GM21825 (cell line): ENCODE measurements at regions not wholly inside any gene's neighbourhood (a gene's known extent, or its start where the extent isn't known, plus 50 kb on each side); places are given as distances from the start of the nearest gene placed in this dataset.

Experiments
- ATAC-seq: cut with Tn5 transposase; IDR thresholded peaks from one replicate; pipeline ENCODE4 v1.9.1; 2021; ENCODE audit warnings: mild to moderate bottlenecking, moderate library complexity; ENCODE audit not compliant: unreplicated experiment

- ATAC-seq, result no peak
Measured at GRCh38 chr14:86505808-86506207, 975.9 kb downstream of the FLRT2 start.

GRCh38 chr14:86501611-86502010 lies 971.7 kb downstream of the FLRT2 start:
- ATAC-seq, result no peak

GRCh38 chr14:86491743-86492142 lies 961.8 kb downstream of the FLRT2 start:
- ATAC-seq, result no peak

DNA sequence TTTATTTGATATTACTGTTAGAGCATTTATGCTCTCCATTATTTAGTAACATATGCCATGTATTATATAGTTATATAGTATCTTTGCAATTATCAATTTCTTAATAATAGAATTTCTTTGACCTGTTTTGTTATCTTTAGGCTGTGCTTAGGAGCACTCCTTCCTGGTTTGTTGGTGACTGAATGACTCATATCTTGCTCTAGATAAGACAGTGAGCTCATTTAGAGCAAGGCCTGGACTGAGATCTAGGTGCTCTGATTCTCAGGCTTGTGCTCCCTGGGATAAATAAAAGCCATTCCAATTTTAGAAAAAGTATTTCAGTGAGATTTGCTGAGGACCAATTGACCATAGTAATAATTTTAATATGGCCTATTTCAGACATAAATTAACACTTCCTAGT lies 951.2 kb downstream of the FLRT2 start:
- no peak for ATAC-seq

GRCh38 chr14:86464341-86464740 lies 934.4 kb downstream of the FLRT2 start:
- ATAC-seq, result no peak

DNA sequence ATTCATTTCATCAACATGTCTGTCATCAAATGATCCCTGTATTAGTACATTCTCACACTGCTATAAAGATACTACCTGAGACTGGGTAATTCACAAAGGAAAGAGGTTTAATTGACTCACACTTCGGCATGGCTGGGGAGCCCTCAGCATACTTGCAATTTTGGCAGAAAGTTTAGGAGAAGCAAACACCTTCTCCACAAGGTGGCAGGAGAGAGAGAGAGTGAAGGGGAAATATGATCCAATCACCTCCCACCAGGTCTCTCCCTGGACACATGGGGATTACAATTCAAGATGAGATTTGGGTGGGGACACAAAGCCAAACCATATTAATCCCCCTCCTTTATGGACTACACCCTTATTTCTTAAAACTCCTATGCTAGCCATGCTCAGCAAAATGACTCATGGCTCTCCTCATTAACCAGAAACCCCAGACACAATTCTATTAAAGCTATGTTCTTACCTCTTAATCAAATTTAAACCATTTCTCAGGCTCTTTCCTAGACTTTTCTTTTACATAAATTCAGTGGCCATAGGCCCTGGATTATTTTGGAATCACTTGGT lies 932.3 kb downstream of the FLRT2 start:
- no peak for ATAC-seq

- ATAC-seq, result no peak
Measured at GRCh38 chr14:86457481-86458135, 927.7 kb downstream of the FLRT2 start.

DNA sequence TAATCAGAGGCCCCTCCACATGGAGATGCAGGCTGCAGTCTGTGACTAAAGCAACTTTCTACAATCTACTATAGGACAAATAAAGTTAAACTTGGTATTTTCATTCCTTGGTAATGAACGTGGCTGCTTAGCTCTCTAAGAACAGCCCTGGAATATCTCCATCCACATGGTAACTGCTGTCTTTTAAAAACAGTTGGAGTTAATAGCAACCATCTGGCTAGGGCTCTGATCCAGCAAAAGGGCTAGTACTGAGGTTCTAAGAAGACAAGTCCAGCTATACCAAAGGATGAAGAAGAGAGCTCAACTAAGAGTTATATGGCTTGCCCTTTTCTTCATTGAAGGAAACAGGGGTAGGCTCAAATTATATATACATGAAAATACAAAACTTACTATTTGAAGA lies 920.1 kb downstream of the FLRT2 start:
- no peak for ATAC-seq

GRCh38 chr14:86442135-86442534 lies 912.2 kb downstream of the FLRT2 start:
- ATAC-seq, result no peak

DNA sequence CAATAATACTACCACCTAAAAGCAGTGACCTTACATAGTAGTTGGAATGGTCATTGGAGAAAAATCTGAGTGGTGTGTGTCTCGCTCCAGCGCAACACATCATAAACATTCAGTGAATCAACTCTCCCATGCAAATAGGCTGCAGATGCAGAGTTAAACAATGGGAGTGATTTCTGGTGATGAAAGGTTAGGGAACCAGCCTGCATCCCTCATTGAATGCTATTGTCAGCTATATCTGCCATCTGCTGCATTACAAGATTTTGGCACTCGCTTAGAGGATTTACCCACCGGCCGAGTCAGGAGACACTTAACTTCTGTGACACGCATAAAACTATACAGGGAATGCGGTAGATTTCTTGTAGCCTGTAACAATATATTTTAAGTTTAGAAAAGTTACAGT lies 900.9 kb downstream of the FLRT2 start:
- ATAC-seq, result no peak

DNA sequence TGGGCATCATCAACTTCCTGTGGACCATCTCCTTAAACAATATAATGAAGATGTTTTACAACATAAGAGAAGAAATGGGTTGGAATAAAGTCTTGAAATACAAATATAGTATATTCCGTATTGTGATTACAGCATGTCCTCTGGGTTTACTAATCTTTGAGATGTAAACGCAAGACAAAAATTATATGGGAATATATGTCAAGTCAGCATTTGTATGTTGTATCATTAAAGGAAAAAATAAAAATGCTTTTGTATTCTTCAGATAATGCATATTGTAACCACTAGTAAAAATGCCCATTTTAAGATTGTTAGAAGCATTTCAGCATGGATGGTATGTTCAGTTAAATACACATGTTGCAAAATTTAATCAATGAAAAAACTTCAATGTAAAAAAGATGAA lies 893.3 kb downstream of the FLRT2 start:
- ATAC-seq, result no peak

GRCh38 chr14:86420131-86420530 lies 890.2 kb downstream of the FLRT2 start:
- no peak for ATAC-seq

DNA sequence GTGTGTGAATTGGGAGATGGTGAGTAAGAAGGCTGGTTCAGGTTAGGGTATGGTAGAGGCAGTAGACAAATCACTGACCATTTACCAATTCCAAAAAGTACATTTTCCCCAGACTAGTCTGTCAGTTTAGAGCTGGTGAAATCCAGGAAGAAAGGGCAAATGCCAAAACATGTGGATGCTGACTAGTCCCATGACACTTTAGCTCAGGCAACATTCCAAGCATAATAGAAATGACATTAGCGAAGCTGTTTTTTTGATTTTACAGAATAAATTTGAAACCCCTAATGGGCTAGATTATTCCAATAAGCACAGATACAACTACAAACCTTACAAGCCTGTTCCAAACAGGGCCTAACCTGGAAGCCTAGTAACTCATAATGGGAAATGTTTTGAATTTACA lies 884.2 kb downstream of the FLRT2 start:
- ATAC-seq, result no peak

GRCh38 chr14:86404989-86405649 lies 875.2 kb downstream of the FLRT2 start:
- ATAC-seq, result no peak

DNA sequence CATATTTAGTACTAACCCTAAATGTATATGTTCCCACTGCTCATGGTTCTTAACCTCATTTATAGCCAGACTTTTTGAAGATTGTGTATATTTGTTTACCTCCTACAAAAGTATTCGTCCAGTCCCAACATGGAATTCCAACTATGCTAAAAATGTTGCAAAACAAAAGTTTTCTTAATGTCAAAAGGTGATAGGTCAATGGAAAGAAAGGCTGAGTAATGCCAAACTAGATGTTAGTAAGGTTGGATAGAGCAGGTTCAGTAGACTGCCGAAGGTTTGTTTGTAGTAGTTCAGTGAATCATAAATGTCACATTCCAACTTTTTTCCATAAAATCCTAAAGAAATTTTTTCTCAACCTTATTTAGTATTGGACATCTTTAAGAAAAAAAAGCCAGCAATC lies 874.5 kb downstream of the FLRT2 start:
- ATAC-seq, result no peak

- ATAC-seq, result no peak
Measured at GRCh38 chr14:86402545-86402944, 872.6 kb downstream of the FLRT2 start.

- no peak for ATAC-seq
Measured at GRCh38 chr14:86391085-86391484, 861.1 kb downstream of the FLRT2 start.

DNA sequence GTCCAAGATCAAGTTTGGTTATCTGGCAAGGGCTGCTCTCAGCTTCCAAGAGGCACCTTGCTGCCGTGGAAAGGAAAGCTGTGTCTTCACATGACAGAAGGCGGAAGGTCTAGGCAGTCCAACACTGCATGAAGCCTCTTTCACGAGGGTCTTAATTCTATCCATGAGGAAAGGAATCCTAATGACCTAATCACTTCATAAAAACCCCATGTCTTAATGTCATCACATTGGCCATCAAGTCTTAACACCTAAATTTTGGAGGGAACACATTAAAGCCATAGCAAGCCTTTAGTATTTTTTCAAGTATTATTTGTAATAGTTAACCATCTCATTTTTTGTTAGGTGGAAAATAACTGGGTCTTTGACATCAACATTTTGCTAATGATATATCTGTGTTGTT lies 858.3 kb downstream of the FLRT2 start:
- no peak for ATAC-seq

DNA sequence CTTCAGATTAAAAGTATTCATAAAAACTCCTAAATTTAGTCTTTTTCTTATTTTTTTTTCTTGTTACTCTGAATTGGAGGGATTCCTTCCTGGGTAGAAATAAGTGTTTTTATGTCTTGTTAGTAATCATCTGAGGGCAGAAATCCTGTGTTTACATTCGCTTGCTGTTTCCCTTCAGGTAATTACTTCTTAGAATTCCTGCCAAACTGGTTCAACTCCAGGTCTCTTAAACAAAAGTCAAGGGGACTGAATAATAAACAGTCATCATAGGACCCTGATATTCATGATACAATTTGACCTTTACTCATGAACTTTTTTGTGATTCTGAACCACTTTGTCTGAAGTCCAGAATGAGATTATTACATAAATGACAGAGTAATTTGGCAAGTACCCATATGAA lies 843.9 kb downstream of the FLRT2 start:
- no peak for ATAC-seq

DNA sequence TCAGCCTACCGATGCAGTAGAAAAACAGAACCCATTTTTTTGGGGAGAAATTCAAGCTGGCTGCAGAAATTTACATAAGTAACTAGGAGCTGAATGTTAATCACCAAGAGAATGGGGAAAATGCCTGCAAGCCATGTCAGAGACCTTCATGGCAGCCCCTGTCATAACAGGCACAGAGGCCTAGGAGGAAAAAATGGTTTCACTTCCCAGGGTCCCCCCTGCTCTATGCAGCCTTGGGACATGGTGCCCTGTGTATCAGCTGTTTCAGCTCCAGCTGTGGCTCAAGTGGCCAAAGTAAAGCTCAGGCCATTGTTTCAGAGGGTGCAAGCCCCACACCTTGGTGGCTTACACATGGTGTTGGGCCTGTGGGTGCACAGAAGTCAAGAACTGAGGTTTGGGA lies 842.5 kb downstream of the FLRT2 start:
- no peak for ATAC-seq

DNA sequence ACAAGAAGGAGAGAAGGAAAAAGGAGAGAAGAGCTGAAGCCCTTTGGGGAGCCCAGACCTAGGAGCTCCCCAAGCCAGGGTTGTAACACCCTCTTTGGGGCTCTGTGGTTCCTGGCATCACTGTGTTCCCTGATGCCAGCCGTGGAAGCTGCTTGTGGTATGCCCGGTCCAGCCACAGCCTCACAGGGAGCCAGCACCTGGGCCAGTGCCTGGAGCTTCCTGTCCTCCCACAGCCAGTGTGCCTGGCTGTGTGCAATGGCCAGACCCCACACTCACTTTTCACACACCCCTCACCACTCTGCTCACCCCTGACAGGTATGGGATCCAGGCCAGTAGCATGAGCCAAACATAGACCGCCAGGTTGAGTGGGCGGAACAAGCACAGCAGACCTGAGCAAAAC lies 834.7 kb downstream of the FLRT2 start:
- ATAC-seq, result no peak

- no peak for ATAC-seq
Measured at GRCh38 chr14:86363576-86363975, 833.6 kb downstream of the FLRT2 start.

GRCh38 chr14:86363047-86363446 lies 833.1 kb downstream of the FLRT2 start:
- no peak for ATAC-seq
